Thyroid gland (tissue), 4 donors: ENCODE measurements at regions not wholly inside any gene's neighbourhood (a gene's known extent, or its start where the extent isn't known, plus 50 kb on each side); places are given as distances from the start of the nearest gene placed in this dataset.

Experiments
- POLR2A ChIP-seq, 2 donors: fragments of 450-650 bp; IDR thresholded peaks; one replicate each; pipeline ENCODE4 v1.6.1; 2017; ENCODE audit warnings: antibody characterized with exemption in 2 of 2, mild to moderate bottlenecking in 2 of 2, moderate library complexity in 1 of 2
- TF ChIP-seq, protein P1 (sequence below), 6 experiments: fragments of 200-600 bp in 3 of 6; fragments of 450-650 bp in 3 of 6; sonication (generic) in 3 of 6; IDR thresholded peaks; one replicate each; pipeline ENCODE4 v1.5.1; 2016 to 2019; ENCODE audit warnings: antibody characterized with exemption in 6 of 6, mild to moderate bottlenecking in 2 of 6, inconsistent platforms in 1 of 6, moderate library complexity in 1 of 6

GRCh38 chr4:67397031-67397430 lies 148.3 kb downstream of the CENPC start:
- TF ChIP-seq, protein P1, sequence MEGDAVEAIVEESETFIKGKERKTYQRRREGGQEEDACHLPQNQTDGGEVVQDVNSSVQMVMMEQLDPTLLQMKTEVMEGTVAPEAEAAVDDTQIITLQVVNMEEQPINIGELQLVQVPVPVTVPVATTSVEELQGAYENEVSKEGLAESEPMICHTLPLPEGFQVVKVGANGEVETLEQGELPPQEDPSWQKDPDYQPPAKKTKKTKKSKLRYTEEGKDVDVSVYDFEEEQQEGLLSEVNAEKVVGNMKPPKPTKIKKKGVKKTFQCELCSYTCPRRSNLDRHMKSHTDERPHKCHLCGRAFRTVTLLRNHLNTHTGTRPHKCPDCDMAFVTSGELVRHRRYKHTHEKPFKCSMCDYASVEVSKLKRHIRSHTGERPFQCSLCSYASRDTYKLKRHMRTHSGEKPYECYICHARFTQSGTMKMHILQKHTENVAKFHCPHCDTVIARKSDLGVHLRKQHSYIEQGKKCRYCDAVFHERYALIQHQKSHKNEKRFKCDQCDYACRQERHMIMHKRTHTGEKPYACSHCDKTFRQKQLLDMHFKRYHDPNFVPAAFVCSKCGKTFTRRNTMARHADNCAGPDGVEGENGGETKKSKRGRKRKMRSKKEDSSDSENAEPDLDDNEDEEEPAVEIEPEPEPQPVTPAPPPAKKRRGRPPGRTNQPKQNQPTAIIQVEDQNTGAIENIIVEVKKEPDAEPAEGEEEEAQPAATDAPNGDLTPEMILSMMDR (IDR thresholded peaks at IDR 0.05) = no peak
- TF ChIP-seq POLR2A (IDR thresholded peaks at IDR 0.05) = no peak
